ENCODE measurements at regions not wholly inside any gene's neighbourhood (a gene's known extent, or its start where the extent isn't known, plus 50 kb on each side); places are given as distances from the start of the nearest gene placed in this dataset.
A peak's percentile ranks its signal among the peaks of the same experiment; 100 is the strongest.
"Not testable (repeated sequence)": the region's sequence is repeated elsewhere in the genome, so short reads cannot be mapped to it uniquely, and the experiment has no call there.

GRCh38 chr10:25102147-25102822 is 72.5 kb upstream of the GPR158 start:
- TF ChIP-seq JUND (IDR thresholded peaks at IDR 0.05; ENCODE audit: low read depth), result no peak
- in situ Hi-C loops (cut with HindIII; ENCODE audit: low pct_unique_long_range_greater_than_20kb, low sequenced_read_pairs), result no loop called here
- no peak for DNase-seq (ENCODE audit: low read depth in 1 of 2, low spot score in 1 of 2)

GRCh38 chr10:25103703-25104102 is 71.1 kb upstream of the GPR158 start:
- in situ Hi-C loops (cut with HindIII; ENCODE audit: low pct_unique_long_range_greater_than_20kb, low sequenced_read_pairs), result no loop called here
- DNase-seq (ENCODE audit: low read depth in 1 of 2, low spot score in 1 of 2), result no peak
- TF ChIP-seq JUND (IDR thresholded peaks at IDR 0.05; ENCODE audit: low read depth), result no peak

- in situ Hi-C loops (cut with HindIII; ENCODE audit: low pct_unique_long_range_greater_than_20kb, low sequenced_read_pairs), result no loop called here
- no peak for TF ChIP-seq JUND (IDR thresholded peaks at IDR 0.05; ENCODE audit: low read depth)
- DNase-seq (ENCODE audit: low read depth in 1 of 2, low spot score in 1 of 2), result no peak
Measured at GRCh38 chr10:25104441-25104840, 70.4 kb upstream of the GPR158 start.

- no peak for TF ChIP-seq JUND (IDR thresholded peaks at IDR 0.05; ENCODE audit: low read depth)
- in situ Hi-C loops (cut with HindIII; ENCODE audit: low pct_unique_long_range_greater_than_20kb, low sequenced_read_pairs), result no loop called here
- DNase-seq (ENCODE audit: low read depth in 1 of 2, low spot score in 1 of 2), result peak in 1 of 2 experiments; percentile 6
Measured at GRCh38 chr10:25105262-25105661, 69.5 kb upstream of the GPR158 start.

DNA sequence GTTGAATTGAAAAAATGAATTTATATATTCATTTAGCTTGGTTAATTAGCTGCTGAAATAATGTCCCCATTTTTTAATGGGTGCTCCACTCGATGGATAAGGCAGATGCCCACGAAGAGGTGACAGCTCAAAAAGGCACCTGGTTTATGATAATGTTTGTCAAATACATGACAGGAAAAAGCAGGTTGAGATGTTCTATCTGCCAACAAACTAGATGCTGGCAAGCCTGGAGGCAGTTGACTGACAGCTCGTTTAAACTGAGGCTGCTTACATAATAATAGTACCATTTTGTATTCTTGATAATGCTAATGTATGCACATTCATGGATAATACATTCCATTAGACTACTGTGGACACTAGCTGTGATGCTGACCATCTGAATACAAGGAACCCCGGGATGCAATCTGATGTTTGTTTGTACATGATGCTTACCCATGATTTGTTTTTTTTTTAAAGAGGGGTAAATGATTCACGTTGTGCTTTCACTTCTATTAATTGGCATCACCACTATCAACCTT is 69.0 kb upstream of the GPR158 start:
- TF ChIP-seq JUND (IDR thresholded peaks at IDR 0.05; ENCODE audit: low read depth), result no peak
- in situ Hi-C loops (cut with HindIII; ENCODE audit: low pct_unique_long_range_greater_than_20kb, low sequenced_read_pairs), result no loop called here
- DNase-seq (ENCODE audit: low read depth in 1 of 2, low spot score in 1 of 2), result no peak

DNA sequence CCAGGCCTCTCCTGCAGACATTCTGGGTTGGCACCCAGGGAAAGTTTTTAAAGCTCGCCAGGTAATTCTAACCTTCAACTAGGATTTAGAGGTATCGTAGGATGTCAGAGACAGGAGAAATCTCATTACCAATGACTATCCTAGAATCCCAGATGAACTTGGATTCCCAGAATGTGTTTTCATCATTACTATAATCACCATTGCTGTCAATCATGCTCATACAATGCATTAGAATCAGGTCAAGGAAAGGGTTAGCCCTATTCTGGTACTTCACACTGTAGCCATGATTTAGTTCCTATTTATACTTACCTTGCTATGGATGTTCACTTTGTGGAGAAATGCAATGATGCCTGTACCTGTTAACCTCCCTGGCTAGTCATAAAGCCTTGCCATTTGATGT is 67.0 kb upstream of the GPR158 start:
- no peak for TF ChIP-seq JUND (IDR thresholded peaks at IDR 0.05; ENCODE audit: low read depth)
- in situ Hi-C loops (cut with HindIII; ENCODE audit: low pct_unique_long_range_greater_than_20kb, low sequenced_read_pairs), result no loop called here
- DNase-seq (ENCODE audit: low read depth in 1 of 2, low spot score in 1 of 2), result no peak

GRCh38 chr10:25109896-25110295 is 64.9 kb upstream of the GPR158 start:
- in situ Hi-C loops (cut with HindIII; ENCODE audit: low pct_unique_long_range_greater_than_20kb, low sequenced_read_pairs); DNase-seq (ENCODE audit: low read depth in 1 of 2, low spot score in 1 of 2): not testable (repeated sequence)

DNA sequence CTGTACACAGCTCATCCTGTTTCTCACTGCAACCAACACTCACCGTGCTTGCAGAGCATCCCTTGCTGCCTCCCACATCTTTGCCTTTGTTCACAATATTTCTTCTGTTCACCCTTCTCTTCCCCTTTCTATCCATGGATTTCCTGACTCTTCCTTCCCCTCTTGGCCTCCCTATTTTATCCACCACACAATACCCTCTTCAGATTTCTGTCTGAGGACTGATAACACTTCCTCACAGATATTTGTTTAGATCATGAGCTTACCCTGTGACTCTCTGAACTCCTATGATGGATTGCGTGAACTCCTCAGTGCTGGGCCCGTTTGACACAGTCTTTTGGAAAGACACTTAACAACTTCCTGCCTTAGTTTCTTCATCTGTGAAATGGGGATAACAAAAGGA is 62.8 kb upstream of the GPR158 start:
- TF ChIP-seq JUND (IDR thresholded peaks at IDR 0.05; ENCODE audit: low read depth), result no peak
- no peak for DNase-seq (ENCODE audit: low read depth in 1 of 2, low spot score in 1 of 2)
- in situ Hi-C loops (cut with HindIII; ENCODE audit: low pct_unique_long_range_greater_than_20kb, low sequenced_read_pairs), result no loop called here

DNA sequence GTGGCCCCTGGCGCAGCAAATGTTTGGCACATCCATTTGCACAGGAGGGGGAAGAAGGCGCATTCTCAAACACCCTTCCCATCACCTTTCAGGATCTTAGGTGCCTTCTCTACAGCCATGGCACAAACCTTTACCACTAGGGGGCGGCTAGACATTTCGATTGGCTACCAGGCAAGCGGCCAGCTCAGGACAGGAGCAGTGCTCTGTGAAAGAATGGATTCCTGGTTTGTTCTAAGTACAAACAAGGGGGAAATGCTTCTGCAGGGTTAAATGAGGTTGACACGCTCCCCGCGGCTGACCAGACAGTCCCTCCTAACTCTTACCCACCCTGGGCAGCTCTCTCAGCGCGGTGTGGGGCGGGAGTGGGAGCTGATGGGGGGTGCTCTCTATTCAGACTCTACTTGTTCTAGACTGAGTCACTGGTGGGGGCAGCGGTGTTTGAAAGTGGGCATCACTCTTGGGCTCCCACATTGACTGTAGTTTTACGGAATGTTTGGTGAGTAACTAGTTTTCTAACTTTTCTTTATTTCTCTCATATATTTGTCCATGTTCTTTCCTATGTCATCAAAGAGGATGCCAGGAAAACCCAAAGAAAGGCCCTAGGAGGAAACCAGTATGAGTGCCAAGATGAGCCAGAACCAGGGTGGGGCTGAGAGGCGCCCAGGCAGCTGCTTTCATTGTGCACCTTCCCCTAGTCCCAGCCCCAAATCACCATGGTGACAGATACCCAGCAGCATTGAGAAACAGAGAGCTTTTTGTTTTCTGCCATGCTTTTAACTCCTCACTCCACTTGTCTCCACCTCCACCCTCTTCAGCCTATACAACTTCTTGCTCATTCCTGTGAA is 61.4 kb upstream of the GPR158 start:
- in situ Hi-C loops (cut with HindIII; ENCODE audit: low pct_unique_long_range_greater_than_20kb, low sequenced_read_pairs), result no loop called here

DNA sequence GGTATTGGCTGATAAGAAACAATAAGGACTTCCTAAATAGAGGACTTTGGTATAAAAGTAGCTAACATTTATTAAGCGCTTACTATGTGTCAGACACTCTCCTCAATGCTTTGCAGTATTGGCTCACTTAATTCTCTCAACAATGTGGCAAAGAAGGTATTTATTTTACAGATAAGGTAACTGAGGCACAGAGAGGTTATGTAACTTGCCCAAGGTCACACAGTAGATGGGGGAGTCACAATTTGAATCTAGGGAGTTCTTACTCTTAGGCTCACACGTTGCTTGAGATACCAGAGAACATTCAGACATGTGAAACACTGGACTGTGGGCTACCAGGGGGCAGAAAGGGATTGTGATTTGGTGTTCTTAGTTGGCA is 60.8 kb upstream of the GPR158 start:
- in situ Hi-C loops (cut with HindIII; ENCODE audit: low pct_unique_long_range_greater_than_20kb, low sequenced_read_pairs), result no loop called here
- no peak for TF ChIP-seq JUND (IDR thresholded peaks at IDR 0.05; ENCODE audit: low read depth)
- DNase-seq (ENCODE audit: low read depth in 1 of 2, low spot score in 1 of 2), result no peak

More for the DNA sequence above, 61.4 kb upstream of the GPR158 start:
- TF ChIP-seq JUND (IDR thresholded peaks at IDR 0.05; ENCODE audit: low read depth), result no peak
- DNase-seq (ENCODE audit: low read depth in 1 of 2, low spot score in 1 of 2), result peak; percentile 13 to 87

DNA sequence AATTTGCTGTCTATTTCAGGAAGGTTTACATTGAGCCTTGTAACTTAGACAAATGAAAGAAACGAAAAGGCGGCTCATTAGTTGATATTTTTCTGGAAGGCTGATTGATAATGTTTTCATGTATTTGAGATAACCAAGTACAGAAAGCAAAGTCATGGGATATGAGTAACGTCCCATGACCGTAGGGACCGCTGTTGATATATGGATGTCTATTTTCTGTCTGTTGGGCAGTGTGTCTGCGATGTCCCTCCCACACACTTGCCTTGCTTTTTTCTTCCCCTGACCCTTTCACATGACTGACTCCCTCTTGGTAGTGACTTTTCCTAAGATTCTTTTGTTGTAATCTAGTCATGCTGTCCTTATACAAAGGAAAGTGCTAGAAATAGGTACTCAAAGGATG is 57.0 kb upstream of the GPR158 start:
- TF ChIP-seq JUND (IDR thresholded peaks at IDR 0.05; ENCODE audit: low read depth), result no peak
- in situ Hi-C loops (cut with HindIII; ENCODE audit: low pct_unique_long_range_greater_than_20kb, low sequenced_read_pairs), result no loop called here
- no peak for DNase-seq (ENCODE audit: low read depth in 1 of 2, low spot score in 1 of 2)

- in situ Hi-C loops (cut with HindIII; ENCODE audit: low pct_unique_long_range_greater_than_20kb, low sequenced_read_pairs), result no loop called here
- no peak for TF ChIP-seq JUND (IDR thresholded peaks at IDR 0.05; ENCODE audit: low read depth)
- DNase-seq (ENCODE audit: low read depth in 1 of 2, low spot score in 1 of 2), result no peak
Measured at GRCh38 chr10:25120188-25120587, 54.6 kb upstream of the GPR158 start.
